Karpas-422 (cell line): ENCODE measurements at regions not wholly inside any gene's neighbourhood (a gene's known extent, or its start where the extent isn't known, plus 50 kb on each side); places are given as distances from the start of the nearest gene placed in this dataset.

Experiments used
- DNase-seq: peaks from one replicate; pipeline ENCODE4 v3.0.0-alpha.2; 2015
- H2AFZ ChIP-seq: fragments of 200-600 bp; sonication (generic); 2 replicates; pipeline ENCODE4 v1.6.1; 2014; ENCODE audit warnings: antibody characterized with exemption, low read length, mixed read lengths
- H3K27ac ChIP-seq: fragments of 200-600 bp; sonication (generic); 2 replicates; pipeline ENCODE4 v1.5.1; 2014; ENCODE audit warnings: mild to moderate bottlenecking, low read length, moderate library complexity
- H3K27me3 ChIP-seq: fragments of 200-600 bp; sonication (generic); 2 replicates; pipeline ENCODE4 v1.6.1; 2014; ENCODE audit warnings: low read length, mixed read lengths
- H3K36me3 ChIP-seq: fragments of 200-600 bp; sonication (generic); 2 replicates; pipeline ENCODE4 v1.6.1; 2014; ENCODE audit warnings: low read length, mixed read lengths; ENCODE audit not compliant: insufficient read depth
- H3K4me1 ChIP-seq: fragments of 200-600 bp; sonication (generic); 2 replicates; pipeline ENCODE4 v1.6.1; 2014; ENCODE audit warnings: mild to moderate bottlenecking, low read length, mixed read lengths
- H3K4me2 ChIP-seq: fragments of 200-600 bp; sonication (generic); 2 replicates; pipeline ENCODE4 v1.6.1; 2014; ENCODE audit warnings: low read length, low read depth, mild to moderate bottlenecking; ENCODE audit not compliant: poor library complexity, severe bottlenecking
- H3K4me3 ChIP-seq: fragments of 200-600 bp; sonication (generic); 2 replicates; pipeline ENCODE4 v1.5.1; 2014; ENCODE audit warnings: mild to moderate bottlenecking, antibody characterized with exemption, low read length, mixed read lengths
- H3K79me2 ChIP-seq: fragments of 200-600 bp; sonication (generic); 2 replicates; pipeline ENCODE4 v1.6.1; 2014; ENCODE audit warnings: mild to moderate bottlenecking, low read length, mixed read lengths
- H3K9ac ChIP-seq: fragments of 200-600 bp; sonication (generic); 2 replicates; pipeline ENCODE4 v1.6.0; 2014; ENCODE audit warnings: low read length
- H3K9me2 ChIP-seq: fragments of 200-600 bp; sonication (generic), shearing (Covaris generic); replicated peaks from 2 replicates; pipeline ENCODE4 v1.6.0; 2014; ENCODE audit warnings: mild to moderate bottlenecking, low read length, moderate library complexity; ENCODE audit not compliant: insufficient read depth
- H3K9me3 ChIP-seq: fragments of 300-700, 200-600 bp; sonication (generic); 2 replicates; pipeline ENCODE4 v1.6.1; 2014; ENCODE audit warnings: low read length, mixed read lengths
- H4K20me1 ChIP-seq: fragments of 200-600 bp; sonication (generic); 2 replicates; pipeline ENCODE4 v1.6.1; 2014; ENCODE audit warnings: mild to moderate bottlenecking, antibody characterized with exemption, low read length, low read depth; ENCODE audit not compliant: insufficient read depth

DNA sequence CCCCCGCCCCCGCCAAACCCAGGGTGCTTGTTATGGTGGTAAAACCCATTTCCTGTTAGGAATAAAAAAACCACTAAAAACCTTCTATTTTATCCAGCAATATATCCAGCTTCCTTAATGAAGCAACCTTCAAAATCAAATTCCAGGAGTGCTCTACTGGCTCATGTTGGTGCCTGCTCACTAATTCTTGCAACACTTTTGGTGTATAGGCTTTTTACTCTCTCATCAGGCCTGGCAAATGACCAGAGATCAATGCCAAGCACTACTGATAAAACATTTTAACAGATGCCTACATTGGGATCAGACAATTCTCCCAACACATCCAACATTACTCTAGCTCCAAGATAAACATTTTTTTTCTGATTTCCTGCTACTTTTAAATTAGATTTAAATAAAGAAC lies 312.4 kb downstream of the KCNJ3 start:
- DNase-seq: no peak

DNA sequence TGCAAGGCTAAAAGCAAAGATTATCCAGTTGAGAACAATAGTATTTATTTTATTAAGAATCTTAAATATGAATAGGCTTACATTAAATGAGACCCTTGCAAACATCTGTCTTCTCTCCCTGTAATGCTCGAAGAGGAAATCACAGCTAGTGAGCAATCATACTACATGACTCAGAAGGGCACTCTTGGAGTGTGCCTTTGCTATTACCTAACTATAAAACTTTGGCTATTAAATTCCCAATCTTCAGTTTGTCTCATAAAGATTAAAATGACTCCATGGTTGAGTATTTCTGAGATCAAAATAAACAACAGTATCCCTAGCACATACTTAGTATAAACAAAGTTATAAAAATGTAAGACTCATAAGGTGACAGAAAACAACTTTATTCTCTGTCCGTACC lies 296.9 kb downstream of the KCNJ3 start:
- Histone ChIP-seq H3K4me2 (no peak overlapping the region), H3K9ac (no peak overlapping the region), H3K9me2 (no peaks in the 10 kb centered on the region; the same call in 1 of the 2 replicates), H3K27ac (no peak overlapping the region), H3K27me3 (no peaks in the 10 kb centered on the region), H2AFZ (no peak overlapping the region), H4K20me1 (no peaks in the 10 kb centered on the region), H3K4me3 (no peak overlapping the region), H3K79me2 (no peaks in the 10 kb centered on the region), H3K4me1 (no peaks in the 10 kb centered on the region), H3K36me3 (no peaks in the 10 kb centered on the region), H3K9me3 (peaks cover 7% of the 10 kb centered on the region; the same call in 1 of the 2 replicates)
- no peak for DNase-seq

More for the DNA sequence above, 312.4 kb downstream of the KCNJ3 start:
- Histone ChIP-seq H3K4me3 (no peak overlapping the region), H3K9me3 (peaks cover 24% of the 10 kb centered on the region), H3K9me2 (no peaks in the 10 kb centered on the region), H2AFZ (no peak overlapping the region), H4K20me1 (no peaks in the 10 kb centered on the region), H3K4me1 (no peaks in the 10 kb centered on the region), H3K9ac (no peak overlapping the region), H3K27ac (no peak overlapping the region), H3K27me3 (no peaks in the 10 kb centered on the region), H3K79me2 (no peaks in the 10 kb centered on the region), H3K36me3 (no peaks in the 10 kb centered on the region), H3K4me2 (no peak overlapping the region)

- Histone ChIP-seq H3K4me2 (no peak overlapping the region), H3K27me3 (no peaks in the 10 kb centered on the region), H3K9me3 (peaks cover 7% of the 10 kb centered on the region; the same call in 1 of the 2 replicates), H3K9me2 (no peaks in the 10 kb centered on the region; the same call in 1 of the 2 replicates), H2AFZ (no peak overlapping the region), H3K36me3 (no peaks in the 10 kb centered on the region), H3K79me2 (no peaks in the 10 kb centered on the region), H3K9ac (no peak overlapping the region), H3K27ac (no peak overlapping the region), H3K4me3 (no peak overlapping the region), H4K20me1 (no peaks in the 10 kb centered on the region), H3K4me1 (no peaks in the 10 kb centered on the region)
- no peak for DNase-seq
These were observed 294.3 kb downstream of the KCNJ3 start for GRCh38 chr2:154992826-154993225.

DNA sequence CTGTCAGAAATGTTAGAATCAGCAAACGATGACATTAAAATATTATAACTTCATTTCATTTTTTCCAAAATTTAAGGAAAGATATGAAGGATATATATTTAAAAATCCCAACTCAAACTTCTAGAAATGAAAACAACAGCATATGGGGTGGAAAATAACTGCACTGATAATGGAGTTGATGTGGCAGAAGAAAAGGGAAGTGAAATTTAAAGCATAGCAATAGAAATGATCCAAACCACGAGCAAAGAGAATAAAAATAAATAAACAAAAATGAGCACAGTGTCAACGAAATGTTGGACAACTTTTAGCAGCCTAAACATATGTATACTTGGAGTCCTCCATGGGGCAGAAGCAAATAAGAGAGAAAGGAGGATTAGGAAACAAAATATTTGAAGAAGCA lies 280.2 kb downstream of the KCNJ3 start:
- Histone ChIP-seq H3K9ac (no peak overlapping the region), H3K27ac (no peak overlapping the region), H4K20me1 (no peaks in the 10 kb centered on the region), H3K79me2 (no peaks in the 10 kb centered on the region), H3K27me3 (no peaks in the 10 kb centered on the region), H3K4me3 (no peak overlapping the region), H3K9me3 (peaks cover 30% of the 10 kb centered on the region), H3K4me1 (no peaks in the 10 kb centered on the region), H3K9me2 (no peaks in the 10 kb centered on the region), H2AFZ (no peak overlapping the region), H3K36me3 (no peaks in the 10 kb centered on the region), H3K4me2 (no peak overlapping the region)
- no peak for DNase-seq

- Histone ChIP-seq H3K9me2 (no peaks in the 10 kb centered on the region), H3K4me3 (no peak overlapping the region), H3K27ac (no peak overlapping the region), H3K4me1 (no peaks in the 10 kb centered on the region), H2AFZ (no peak overlapping the region), H4K20me1 (no peaks in the 10 kb centered on the region), H3K4me2 (no peak overlapping the region), H3K9ac (no peak overlapping the region), H3K36me3 (no peaks in the 10 kb centered on the region), H3K9me3 (peaks cover 30% of the 10 kb centered on the region), H3K27me3 (no peaks in the 10 kb centered on the region), H3K79me2 (no peaks in the 10 kb centered on the region)
- DNase-seq: no peak
These were observed 279.7 kb downstream of the KCNJ3 start for GRCh38 chr2:154978244-154978643.

DNA sequence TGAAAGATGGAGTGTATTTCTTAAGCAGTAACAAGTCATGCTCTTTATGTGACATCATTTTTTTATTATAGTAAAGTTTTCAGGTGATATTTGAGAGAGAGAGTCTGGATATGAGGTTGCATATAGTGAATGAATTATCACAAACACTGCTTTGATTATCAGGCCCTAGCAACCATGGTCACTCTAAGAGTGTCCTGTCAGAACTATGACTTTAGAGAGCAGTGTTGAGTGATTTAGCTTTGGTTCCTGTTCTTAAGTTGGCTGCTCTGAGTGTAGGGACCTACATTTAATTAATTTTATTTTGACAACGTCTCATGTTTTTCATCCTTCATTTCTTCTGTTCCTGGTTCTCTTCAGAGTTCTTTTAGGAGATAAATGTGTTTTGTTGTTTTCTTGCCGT lies 275.5 kb downstream of the KCNJ3 start:
- no peaks in the 10 kb centered on the region for H4K20me1 ChIP-seq
- no peak overlapping the region for H3K4me2 ChIP-seq
- peaks cover 37% of the 10 kb centered on the region for H3K9me3 ChIP-seq
- no peaks in the 10 kb centered on the region for H3K36me3 ChIP-seq
- H2AFZ ChIP-seq: no peak overlapping the region
- no peaks in the 10 kb centered on the region for H3K79me2 ChIP-seq
- H3K27ac ChIP-seq: no peak overlapping the region
- no peak overlapping the region for H3K9ac ChIP-seq
- DNase-seq: no peak
- H3K27me3 ChIP-seq: no peaks in the 10 kb centered on the region
- no peak overlapping the region for H3K4me3 ChIP-seq
- no peaks in the 10 kb centered on the region for H3K9me2 ChIP-seq
- no peaks in the 10 kb centered on the region for H3K4me1 ChIP-seq

DNA sequence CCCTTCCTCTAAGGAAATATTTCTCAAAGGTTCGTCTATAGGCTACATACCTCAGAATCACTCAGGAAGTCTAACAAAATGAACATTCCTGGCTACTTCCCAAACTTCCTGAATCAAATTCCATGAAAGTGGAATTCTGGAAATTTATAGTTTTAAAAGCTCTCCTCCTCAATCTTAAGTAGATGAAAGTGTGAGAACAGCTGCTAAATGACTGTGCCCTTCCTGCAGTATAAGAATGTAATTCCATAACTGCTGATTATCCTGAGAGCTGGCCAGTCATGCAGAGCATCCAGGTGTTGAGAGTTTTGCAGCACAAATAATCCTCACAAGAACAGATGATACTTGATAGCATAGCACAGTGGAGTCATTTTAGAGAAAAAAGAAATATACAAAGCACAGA lies 265.0 kb downstream of the KCNJ3 start:
- H3K9ac ChIP-seq: no peak overlapping the region
- DNase-seq: no peak
- H3K4me3 ChIP-seq: no peak overlapping the region
- no peaks in the 10 kb centered on the region for H3K79me2 ChIP-seq
- no peaks in the 10 kb centered on the region for H3K27me3 ChIP-seq
- H3K27ac ChIP-seq: no peak overlapping the region
- H4K20me1 ChIP-seq: no peaks in the 10 kb centered on the region
- H2AFZ ChIP-seq: no peak overlapping the region
- H3K36me3 ChIP-seq: no peaks in the 10 kb centered on the region
- H3K9me3 ChIP-seq: peaks cover 22% of the 10 kb centered on the region
- no peaks in the 10 kb centered on the region for H3K9me2 ChIP-seq
- H3K4me1 ChIP-seq: no peaks in the 10 kb centered on the region
- H3K4me2 ChIP-seq: no peak overlapping the region

DNA sequence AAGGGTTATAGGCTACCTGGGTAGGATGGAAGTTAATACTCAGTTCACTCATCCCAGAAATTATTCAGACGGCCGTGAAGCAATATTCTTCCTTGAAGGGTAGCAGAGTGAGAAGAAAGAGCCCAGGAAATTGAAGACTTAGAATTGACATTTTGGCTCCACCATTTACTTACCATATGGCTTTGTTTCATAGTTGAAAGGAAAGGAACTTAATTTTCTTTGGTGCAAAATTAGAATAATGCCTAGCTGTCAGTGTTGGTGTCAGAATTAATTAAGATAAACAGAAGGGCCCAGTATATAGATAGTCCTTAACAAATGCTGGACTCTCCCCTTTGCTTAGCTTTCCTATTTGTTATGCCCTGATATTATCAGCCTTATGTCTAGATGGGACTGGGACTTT lies 263.2 kb downstream of the KCNJ3 start:
- Histone ChIP-seq H3K27ac (no peak overlapping the region), H4K20me1 (no peaks in the 10 kb centered on the region), H3K9ac (no peak overlapping the region), H3K4me3 (no peak overlapping the region), H2AFZ (no peak overlapping the region), H3K4me1 (no peaks in the 10 kb centered on the region), H3K36me3 (no peaks in the 10 kb centered on the region), H3K27me3 (no peaks in the 10 kb centered on the region), H3K4me2 (no peak overlapping the region), H3K79me2 (no peaks in the 10 kb centered on the region), H3K9me2 (no peaks in the 10 kb centered on the region), H3K9me3 (peaks cover 19% of the 10 kb centered on the region)
- DNase-seq: no peak
